NB4 (cell line): ENCODE measurements at regions not wholly inside any gene's neighbourhood (a gene's known extent, or its start where the extent isn't known, plus 50 kb on each side); places are given as distances from the start of the nearest gene placed in this dataset.

Experiments
- CTCF ChIP-seq: IDR thresholded peaks from one replicate; pipeline ENCODE4 v1.5.1; 2012; ENCODE audit warnings: low read depth, low read length
- MAX ChIP-seq: IDR thresholded peaks from 2 replicates; pipeline ENCODE4 v1.6.1; 2011; ENCODE audit warnings: low read depth, low read length

- TF ChIP-seq MAX, result no peak
- no peak for TF ChIP-seq CTCF
Observed at GRCh38 chr6:122220254-122220653, 179.2 kb upstream of the HSF2 start.
